Left cardiac atrium (tissue), 4 donors: ENCODE measurements at regions not wholly inside any gene's neighbourhood (a gene's known extent, or its start where the extent isn't known, plus 50 kb on each side); places are given as distances from the start of the nearest gene placed in this dataset.

Experiments
- ATAC-seq, 2 donors: fragments of 200-7000 bp; cut with Tn5 transposase; one replicate each; pipeline ENCODE4 v1.9.1; 2020; ENCODE audit warnings: mild to moderate bottlenecking in 2 of 2, moderate library complexity in 2 of 2
- DNase-seq: peaks from one replicate; pipeline ENCODE4 v3.0.0-alpha.2; 2020
- intact Hi-C, 2 donors: fragments of 100-400 bp; cut with DNase I; formaldehyde crosslinking; loops; one replicate each; pipeline versions ENCODE4 v1.14.1 to v1.15.1; 2022 to 2023
- donor health status: DM: no; HTN: yes; CAD: no.
- donor health status: DM: no; HTN: yes; CAD: no; lungs with severe emphysema.
- donor health status: DM: yes; HTN: yes; CAD: no.
- donor health status: Dilated cardiomyopathy.

- intact Hi-C loops = no loop called here
These were observed 97.3 kb downstream of the HS1BP3 start for GRCh38 chr2:20553580-20553979.

DNA sequence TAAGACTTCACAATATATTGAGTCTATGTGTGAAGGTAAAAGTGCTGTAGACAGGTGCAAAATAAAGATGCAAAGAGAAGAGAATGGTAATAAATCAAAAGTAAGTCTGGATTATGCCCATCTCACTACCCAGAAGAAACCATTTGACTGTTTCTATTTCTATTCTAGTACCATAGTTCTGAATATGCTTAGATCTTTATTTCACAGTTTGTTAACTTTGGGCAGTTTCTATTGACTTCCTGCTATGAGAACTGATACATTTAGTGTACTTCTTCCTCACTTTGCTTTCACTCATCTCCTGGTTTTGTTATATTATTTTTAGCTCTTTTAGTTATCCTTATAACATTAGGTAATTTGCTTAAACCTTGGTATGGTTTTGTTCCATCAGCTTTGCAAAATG, 94.9 kb downstream of the HS1BP3 start:
- DNase-seq (no peak), ATAC-seq (no peak)
- intact Hi-C loops = no loop called here

More at GRCh38 chr2:20553580-20553979, 97.3 kb downstream of the HS1BP3 start:
- ATAC-seq (no peak), DNase-seq (no peak)

DNA sequence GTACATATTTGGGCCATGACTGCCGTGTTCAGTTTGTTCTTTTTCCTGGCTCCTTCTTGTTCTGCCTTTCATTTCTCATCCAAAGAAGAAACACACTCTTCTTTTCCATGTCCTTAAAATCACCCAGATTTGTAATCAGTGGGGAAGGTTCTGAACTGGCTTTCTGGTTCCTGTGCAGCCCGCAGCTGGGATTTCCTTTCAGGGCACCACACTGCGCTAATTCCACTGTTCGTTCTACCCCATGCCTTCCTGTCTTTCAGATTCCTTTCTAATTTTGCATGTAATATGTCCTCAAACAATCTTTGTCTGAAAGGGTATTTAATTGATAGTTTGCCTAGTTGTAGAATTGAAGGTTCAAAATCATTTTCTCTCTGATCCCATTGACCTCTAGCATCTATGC, 94.1 kb downstream of the HS1BP3 start:
- no peak for DNase-seq
- ATAC-seq = no peak
- intact Hi-C loops = no loop called here

GRCh38 chr2:20557226-20557625, 93.7 kb downstream of the HS1BP3 start:
- DNase-seq (no peak), ATAC-seq (no peak)
- intact Hi-C loops = no loop called here

GRCh38 chr2:20557635-20558034, 93.3 kb downstream of the HS1BP3 start:
- ATAC-seq (no peak), DNase-seq (no peak)
- intact Hi-C loops = no loop called here

DNA sequence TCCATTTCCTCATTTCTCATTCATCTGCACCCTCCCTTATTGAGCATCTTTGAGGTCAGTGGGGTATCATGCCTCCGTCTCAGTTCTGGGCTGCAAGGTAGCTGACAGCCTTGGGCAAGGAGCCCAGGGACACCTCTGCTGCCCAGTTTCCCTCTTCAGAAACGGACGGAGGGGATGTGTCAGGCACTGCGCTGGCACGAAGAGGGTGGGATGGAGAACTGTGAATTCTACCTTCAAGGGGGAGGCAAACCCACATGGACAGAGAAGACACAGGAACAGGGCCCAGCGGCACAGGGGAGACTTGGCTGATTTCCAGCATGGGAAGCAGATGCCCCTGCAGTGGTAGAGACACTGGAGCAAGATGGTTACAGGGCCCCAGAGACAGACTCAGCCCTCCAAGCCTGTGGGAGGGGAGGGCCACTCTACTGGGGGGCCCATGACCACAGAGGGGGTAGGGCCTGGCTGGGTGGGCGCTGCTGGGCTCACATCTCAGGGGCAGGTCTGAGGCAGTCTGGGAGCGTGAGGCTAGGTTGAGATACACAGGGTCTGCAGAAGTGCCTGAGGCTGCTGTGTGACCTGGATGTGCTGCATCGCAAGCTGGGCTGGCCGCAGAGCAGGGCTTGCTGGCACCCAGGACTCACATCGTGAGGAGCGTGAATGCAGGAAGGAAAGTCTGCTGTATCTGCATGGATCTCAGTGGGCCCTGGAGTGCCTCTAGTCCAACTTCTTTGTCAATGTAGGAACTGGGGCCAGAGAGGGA, 92.3 kb downstream of the HS1BP3 start:
- intact Hi-C loops = no loop called here
- DNase-seq = no peak
- no peak for ATAC-seq

- DNase-seq (no peak), ATAC-seq (no peak)
- intact Hi-C loops = no loop called here
These were observed 91.6 kb downstream of the HS1BP3 start for GRCh38 chr2:20559277-20559676.

DNA sequence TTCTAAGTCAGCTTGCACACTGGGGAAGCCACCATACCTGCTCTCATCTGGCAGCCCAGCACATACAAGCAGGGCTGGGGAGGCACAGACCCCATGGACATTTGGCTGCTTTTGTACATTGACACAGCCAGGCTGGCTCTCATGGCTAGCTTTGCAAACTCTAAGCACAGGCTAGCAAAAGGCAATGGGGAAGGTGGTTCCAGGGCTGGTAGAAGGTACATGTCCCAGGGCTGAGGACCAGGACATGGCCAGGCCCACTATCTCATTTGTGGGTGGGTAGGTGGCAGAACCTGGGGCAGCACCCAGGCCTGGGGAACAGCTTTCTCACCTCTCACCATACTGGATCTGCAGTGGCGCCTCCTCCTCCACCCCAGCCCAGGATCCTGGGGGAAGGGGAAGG, 90.9 kb downstream of the HS1BP3 start:
- intact Hi-C loops = no loop called here
- no peak for DNase-seq
- no peak for ATAC-seq

GRCh38 chr2:20560891-20561636, 89.8 kb downstream of the HS1BP3 start:
- intact Hi-C loops = no loop called here
- ATAC-seq (no peak), DNase-seq (no peak)

GRCh38 chr2:20561637-20562454, 89.1 kb downstream of the HS1BP3 start:
- intact Hi-C loops = no loop called here
- no peak for ATAC-seq
- no peak for DNase-seq

- intact Hi-C loops = no loop called here
- DNase-seq = no peak
- no peak for ATAC-seq
These were observed 88.2 kb downstream of the HS1BP3 start for GRCh38 chr2:20562540-20563225.

GRCh38 chr2:20563251-20563650, 87.6 kb downstream of the HS1BP3 start:
- intact Hi-C loops = no loop called here
- no peak for ATAC-seq
- DNase-seq = no peak

GRCh38 chr2:20563833-20564232, 87.1 kb downstream of the HS1BP3 start:
- no peak for ATAC-seq
- DNase-seq = no peak
- intact Hi-C loops = no loop called here

GRCh38 chr2:20565101-20565622, 85.7 kb downstream of the HS1BP3 start:
- intact Hi-C loops = no loop called here
- DNase-seq (no peak), ATAC-seq (no peak)

GRCh38 chr2:20565623-20566236, 85.2 kb downstream of the HS1BP3 start:
- ATAC-seq = no peak
- DNase-seq = no peak
- intact Hi-C loops = no loop called here

- DNase-seq (no peak), ATAC-seq (no peak)
- intact Hi-C loops = no loop called here
These were observed 84.6 kb downstream of the HS1BP3 start for GRCh38 chr2:20566331-20566730.

- intact Hi-C loops = no loop called here
- ATAC-seq (no peak), DNase-seq (no peak)
These were observed 83.6 kb downstream of the HS1BP3 start for GRCh38 chr2:20567159-20567925.
